HepG2 (cell line): ENCODE measurements at regions not wholly inside any gene's neighbourhood (a gene's known extent, or its start where the extent isn't known, plus 50 kb on each side); places are given as distances from the start of the nearest gene placed in this dataset.
A peak's percentile ranks its signal among the peaks of the same experiment; 100 is the strongest.

Source experiments
- FOXA3 ChIP-seq: IDR thresholded peaks from 2 replicates; pipeline ENCODE4 v1.6.1; 2016; ENCODE audit warnings: missing genetic modification reagents, missing compliant biosample characterization
- GTF3A ChIP-seq: sonication (generic); formaldehyde crosslinking; conservative IDR thresholded peaks from 2 replicates; pipeline ENCODE4 v1.4.0; 2020; ENCODE audit warnings: mild to moderate bottlenecking, missing genetic modification reagents
- HNF4G ChIP-seq, 2 experiments: sonication (generic) in 1 of 2; formaldehyde crosslinking in 1 of 2; IDR thresholded peaks; 2 replicates each; pipeline versions ENCODE4 v1.4.0 to v1.6.1; 2011 to 2020; ENCODE audit warnings: borderline replicate concordance in 2 of 2, low read depth in 2 of 2, mild to moderate bottlenecking in 2 of 2, low read length in 1 of 2, missing genetic modification reagents in 1 of 2, moderate library complexity in 1 of 2
- JDP2 ChIP-seq: sonication (generic); formaldehyde crosslinking; IDR thresholded peaks from 2 replicates; pipeline ENCODE4 v1.8.1; 2022; ENCODE audit warnings: missing genetic modification reagents, borderline replicate concordance
- KLF9 ChIP-seq: IDR thresholded peaks from 2 replicates; pipeline ENCODE4 v1.6.1; 2016; ENCODE audit warnings: low read depth
- ONECUT2 ChIP-seq: sonication (generic); formaldehyde crosslinking; IDR thresholded peaks from 2 replicates; pipeline ENCODE4 v1.4.0; 2020; ENCODE audit warnings: missing genetic modification reagents
- PRPF4 ChIP-seq: fragments of 200-400 bp; formaldehyde crosslinking; IDR thresholded peaks from 2 replicates; pipeline ENCODE4 v1.6.1; 2016; ENCODE audit warnings: low read length, low read depth; ENCODE audit not compliant: poor library complexity, severe bottlenecking
- SOX13 ChIP-seq, 3 experiments: fragments of 450-650 bp in 1 of 3; sonication (generic) in 1 of 3; formaldehyde crosslinking in 1 of 3; IDR thresholded peaks in 2 of 3; conservative IDR thresholded peaks in 1 of 3; 2 replicates each; pipeline versions ENCODE4 v1.5.0 to v1.6.1; 2016 to 2020; ENCODE audit warnings: antibody characterized with exemption in 1 of 3, mild to moderate bottlenecking in 1 of 3, missing compliant biosample characterization in 1 of 3, missing genetic modification reagents in 1 of 3, moderate library complexity in 1 of 3
- SRSF4 ChIP-seq: fragments of 200-400 bp; formaldehyde crosslinking; IDR thresholded peaks from one replicate; pipeline ENCODE4 v1.6.1; 2018; ENCODE audit warnings: mild to moderate bottlenecking, low read depth, low read length, moderate library complexity; ENCODE audit not compliant: poor library complexity, severe bottlenecking
- SUZ12 ChIP-seq: fragments of 150-350 bp; IDR thresholded peaks from 2 replicates; pipeline ENCODE4 v1.6.1; 2014; ENCODE audit warnings: low read depth, low read length
- TCF12 ChIP-seq, 2 experiments: fragments of 450-650 bp in 1 of 2; sonication (generic) in 1 of 2; formaldehyde crosslinking in 1 of 2; IDR thresholded peaks; 2 replicates each; pipeline versions ENCODE4 v1.6.1 to v1.8.0; 2017 to 2022; ENCODE audit warnings: antibody characterized with exemption in 1 of 2, mild to moderate bottlenecking in 1 of 2, missing genetic modification reagents in 1 of 2, moderate library complexity in 1 of 2
- ZNF24 ChIP-seq: fragments of 450-650 bp; IDR thresholded peaks from 2 replicates; pipeline ENCODE4 v1.6.1; 2017; ENCODE audit warnings: antibody characterized with exemption, mild to moderate bottlenecking
- ZNF331 ChIP-seq: sonication (generic); formaldehyde crosslinking; IDR thresholded peaks from 2 replicates; pipeline ENCODE4 v1.4.0; 2020; ENCODE audit warnings: missing genetic modification reagents
- ZNF451 ChIP-seq: sonication (generic); formaldehyde crosslinking; IDR thresholded peaks from 2 replicates; pipeline ENCODE4 v1.5.0; 2020; ENCODE audit warnings: mild to moderate bottlenecking, missing genetic modification reagents
- ZNF564 ChIP-seq: sonication (generic); formaldehyde crosslinking; IDR thresholded peaks from 2 replicates; pipeline ENCODE4 v1.8.1; 2023; ENCODE audit warnings: mild to moderate bottlenecking, missing genetic modification reagents
- TF ChIP-seq, protein P1 (sequence below): sonication (generic); formaldehyde crosslinking; IDR thresholded peaks from 2 replicates; pipeline ENCODE4 v1.4.0; 2020; ENCODE audit warnings: missing genetic modification reagents
- TF ChIP-seq, protein P2 (sequence below): sonication (generic); formaldehyde crosslinking; IDR thresholded peaks from 2 replicates; pipeline ENCODE4 v1.8.0; 2022; ENCODE audit warnings: missing genetic modification reagents, mild to moderate bottlenecking, borderline replicate concordance
- TF ChIP-seq, protein P3 (sequence below): IDR thresholded peaks from 2 replicates; pipeline ENCODE4 v1.4.0; 2020; ENCODE audit warnings: mild to moderate bottlenecking, missing genetic modification reagents

DNA sequence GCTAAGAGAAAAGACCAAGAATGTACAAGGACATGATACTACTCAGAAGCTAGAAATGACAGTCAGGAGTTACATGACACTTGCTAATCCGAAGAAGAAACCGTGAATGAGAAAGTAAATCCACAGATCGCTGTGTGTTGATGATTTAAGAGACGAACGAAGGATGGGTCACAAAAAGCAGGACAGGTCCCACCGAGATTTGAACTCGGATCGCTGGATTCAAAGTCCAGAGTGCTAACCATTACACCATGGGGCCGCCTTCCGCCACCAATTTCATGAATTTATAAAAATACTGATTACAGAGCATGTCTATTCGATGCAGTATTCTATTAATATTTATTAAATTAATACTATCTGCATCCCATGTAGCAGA, 54.0 kb upstream of the BTN3A2 start (continued):
- TF ChIP-seq, protein P1, sequence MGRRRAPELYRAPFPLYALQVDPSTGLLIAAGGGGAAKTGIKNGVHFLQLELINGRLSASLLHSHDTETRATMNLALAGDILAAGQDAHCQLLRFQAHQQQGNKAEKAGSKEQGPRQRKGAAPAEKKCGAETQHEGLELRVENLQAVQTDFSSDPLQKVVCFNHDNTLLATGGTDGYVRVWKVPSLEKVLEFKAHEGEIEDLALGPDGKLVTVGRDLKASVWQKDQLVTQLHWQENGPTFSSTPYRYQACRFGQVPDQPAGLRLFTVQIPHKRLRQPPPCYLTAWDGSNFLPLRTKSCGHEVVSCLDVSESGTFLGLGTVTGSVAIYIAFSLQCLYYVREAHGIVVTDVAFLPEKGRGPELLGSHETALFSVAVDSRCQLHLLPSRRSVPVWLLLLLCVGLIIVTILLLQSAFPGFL (CRISPR knock-in tag) = no peak
- TF ChIP-seq ZNF451 (CRISPR knock-in tag) = no peak
- peak; percentile 64; the same call in 1 of the 2 replicates for TF ChIP-seq GTF3A
- TF ChIP-seq JDP2 (CRISPR knock-in tag) = no peak
- TF ChIP-seq, protein P2, sequence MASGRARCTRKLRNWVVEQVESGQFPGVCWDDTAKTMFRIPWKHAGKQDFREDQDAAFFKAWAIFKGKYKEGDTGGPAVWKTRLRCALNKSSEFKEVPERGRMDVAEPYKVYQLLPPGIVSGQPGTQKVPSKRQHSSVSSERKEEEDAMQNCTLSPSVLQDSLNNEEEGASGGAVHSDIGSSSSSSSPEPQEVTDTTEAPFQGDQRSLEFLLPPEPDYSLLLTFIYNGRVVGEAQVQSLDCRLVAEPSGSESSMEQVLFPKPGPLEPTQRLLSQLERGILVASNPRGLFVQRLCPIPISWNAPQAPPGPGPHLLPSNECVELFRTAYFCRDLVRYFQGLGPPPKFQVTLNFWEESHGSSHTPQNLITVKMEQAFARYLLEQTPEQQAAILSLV (CRISPR knock-in tag) = no peak
- TF ChIP-seq HNF4G (IDR thresholded peaks at IDR 0.05; ENCODE audit: borderline replicate concordance, low read depth, low read length) = peak; percentile 68
- TF ChIP-seq HNF4G (CRISPR knock-in tag; IDR thresholded peaks at IDR 0.05; ENCODE audit: borderline replicate concordance, low read depth) = no peak
- TF ChIP-seq FOXA3 (CRISPR knock-in tag) = 0 out of 2 replicates have a peak, but pooled peaks have one; percentile 7
- no peak for TF ChIP-seq TCF12 (IDR thresholded peaks at IDR 0.05)
- TF ChIP-seq TCF12 (CRISPR knock-in tag; IDR thresholded peaks at IDR 0.05) = no peak
- no peak for TF ChIP-seq SUZ12
- TF ChIP-seq ZNF24 = peak; percentile 94
- no peak for TF ChIP-seq ZNF564
- peak; percentile 92 for TF ChIP-seq PRPF4
- TF ChIP-seq KLF9 (CRISPR knock-in tag) = no peak
- peak; percentile 67 for TF ChIP-seq ZNF331 (CRISPR knock-in tag)
- TF ChIP-seq, protein P3, sequence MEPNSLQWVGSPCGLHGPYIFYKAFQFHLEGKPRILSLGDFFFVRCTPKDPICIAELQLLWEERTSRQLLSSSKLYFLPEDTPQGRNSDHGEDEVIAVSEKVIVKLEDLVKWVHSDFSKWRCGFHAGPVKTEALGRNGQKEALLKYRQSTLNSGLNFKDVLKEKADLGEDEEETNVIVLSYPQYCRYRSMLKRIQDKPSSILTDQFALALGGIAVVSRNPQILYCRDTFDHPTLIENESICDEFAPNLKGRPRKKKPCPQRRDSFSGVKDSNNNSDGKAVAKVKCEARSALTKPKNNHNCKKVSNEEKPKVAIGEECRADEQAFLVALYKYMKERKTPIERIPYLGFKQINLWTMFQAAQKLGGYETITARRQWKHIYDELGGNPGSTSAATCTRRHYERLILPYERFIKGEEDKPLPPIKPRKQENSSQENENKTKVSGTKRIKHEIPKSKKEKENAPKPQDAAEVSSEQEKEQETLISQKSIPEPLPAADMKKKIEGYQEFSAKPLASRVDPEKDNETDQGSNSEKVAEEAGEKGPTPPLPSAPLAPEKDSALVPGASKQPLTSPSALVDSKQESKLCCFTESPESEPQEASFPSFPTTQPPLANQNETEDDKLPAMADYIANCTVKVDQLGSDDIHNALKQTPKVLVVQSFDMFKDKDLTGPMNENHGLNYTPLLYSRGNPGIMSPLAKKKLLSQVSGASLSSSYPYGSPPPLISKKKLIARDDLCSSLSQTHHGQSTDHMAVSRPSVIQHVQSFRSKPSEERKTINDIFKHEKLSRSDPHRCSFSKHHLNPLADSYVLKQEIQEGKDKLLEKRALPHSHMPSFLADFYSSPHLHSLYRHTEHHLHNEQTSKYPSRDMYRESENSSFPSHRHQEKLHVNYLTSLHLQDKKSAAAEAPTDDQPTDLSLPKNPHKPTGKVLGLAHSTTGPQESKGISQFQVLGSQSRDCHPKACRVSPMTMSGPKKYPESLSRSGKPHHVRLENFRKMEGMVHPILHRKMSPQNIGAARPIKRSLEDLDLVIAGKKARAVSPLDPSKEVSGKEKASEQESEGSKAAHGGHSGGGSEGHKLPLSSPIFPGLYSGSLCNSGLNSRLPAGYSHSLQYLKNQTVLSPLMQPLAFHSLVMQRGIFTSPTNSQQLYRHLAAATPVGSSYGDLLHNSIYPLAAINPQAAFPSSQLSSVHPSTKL = no peak
- 0 out of 2 replicates have a peak, but pooled peaks have one; percentile 3 for TF ChIP-seq SOX13 (IDR thresholded peaks at IDR 0.05)
- TF ChIP-seq SOX13 (CRISPR knock-in tag; conservative IDR thresholded peaks at IDR 0.05 in 1 of 2, IDR thresholded peaks at IDR 0.05 in 1 of 2) = no peak
- no peak for TF ChIP-seq ONECUT2 (CRISPR knock-in tag)
- no peak for TF ChIP-seq SRSF4
